CD4-positive, alpha-beta T cell (primary cell): ENCODE measurements at regions not wholly inside any gene's neighbourhood (a gene's known extent, or its start where the extent isn't known, plus 50 kb on each side); places are given as distances from the start of the nearest gene placed in this dataset.

Experiments used
- ATAC-seq: fragments of 200-7000 bp; cut with Tn5 transposase; one replicate; pipeline ENCODE4 v1.10.0; 2022; ENCODE audit warnings: mild to moderate bottlenecking; ENCODE audit not compliant: poor library complexity
- CTCF ChIA-PET: fragments of 350-600 bp; sonication (Branson Sonifier 250); formaldehyde crosslinking; loops from one replicate; lab custom pipeline; 2021; ENCODE audit warnings: antibody characterized with exemption, inconsistent platforms; lab: Charles Lee
- POLR2A ChIA-PET: fragments of 350-600 bp; sonication (Branson Sonifier 250); formaldehyde crosslinking; loops from one replicate; lab custom pipeline; 2021; ENCODE audit warnings: antibody characterized with exemption, inconsistent platforms; lab: Charles Lee
- DNase-seq, 14 experiments: peaks; one replicate each; pipeline ENCODE4 v3.0.0-alpha.2; 2013 to 2020; ENCODE audit warnings: mixed read lengths in 2 of 14
- H3K27ac ChIP-seq, 2 donors: one replicate each; pipeline versions ENCODE4 v1.5.1 to v1.7.0; 2013; ENCODE audit warnings: low read length in 2 of 2, low read depth in 1 of 2, mild to moderate bottlenecking in 1 of 2
- H3K27me3 ChIP-seq, 2 experiments: 1 replicate in 1 of 2; 2 replicates in 1 of 2; pipeline versions ENCODE4 v1.6.1 to v1.7.0; 2013; ENCODE audit warnings: low read length in 2 of 2, control low read depth in 1 of 2, mild to moderate bottlenecking in 1 of 2, moderate library complexity in 1 of 2; ENCODE audit not compliant: insufficient read depth in 2 of 2, control insufficient read depth in 1 of 2
- H3K36me3 ChIP-seq: one replicate; pipeline ENCODE4 v1.6.1; 2013; ENCODE audit warnings: low read length, control low read depth; ENCODE audit not compliant: insufficient read depth
- H3K4me1 ChIP-seq: one replicate; pipeline ENCODE4 v1.6.1; 2013; ENCODE audit warnings: low read length, control low read depth; ENCODE audit not compliant: insufficient read depth
- H3K4me3 ChIP-seq: one replicate; pipeline ENCODE4 v1.5.1; 2013; ENCODE audit warnings: mild to moderate bottlenecking, low read length, moderate library complexity
- H3K9me3 ChIP-seq, 2 experiments: 1 replicate in 1 of 2; 2 replicates in 1 of 2; pipeline versions ENCODE4 v1.6.1 to v1.7.0; 2013; ENCODE audit warnings: low read length in 2 of 2, mild to moderate bottlenecking in 2 of 2, control low read depth in 1 of 2, moderate library complexity in 1 of 2; ENCODE audit not compliant: control insufficient read depth in 1 of 2, insufficient read depth in 1 of 2
- H3K27ac Mint-ChIP-seq: one replicate; pipeline ENCODE4 v1.8.0; 2020; ENCODE audit warnings: mixed read lengths
- H3K27me3 Mint-ChIP-seq: one replicate; pipeline ENCODE4 v1.8.0; 2021; ENCODE audit warnings: mixed read lengths
- H3K36me3 Mint-ChIP-seq: one replicate; pipeline ENCODE4 v1.8.0; 2021; ENCODE audit warnings: low read depth, mixed read lengths
- H3K4me1 Mint-ChIP-seq: one replicate; pipeline ENCODE4 v1.8.0; 2021; ENCODE audit warnings: low read depth, mixed read lengths
- H3K4me3 Mint-ChIP-seq: one replicate; pipeline ENCODE4 v1.8.0; 2020; ENCODE audit warnings: mild to moderate bottlenecking, mixed read lengths
- H3K9me3 Mint-ChIP-seq: one replicate; pipeline ENCODE4 v1.8.0; 2020; ENCODE audit warnings: mixed read lengths
- CTCF ChIP-seq: fragments of 200-600 bp; IDR thresholded peaks from one replicate; pipeline ENCODE4 v1.8.0; 2022; ENCODE audit warnings: antibody characterized with exemption, mild to moderate bottlenecking
- intact Hi-C, 2 experiments: fragments of 100-400 bp; cut with DNase I in 1 of 2; cut with micrococcal nuclease in 1 of 2; formaldehyde crosslinking; loops; one replicate each; pipeline versions ENCODE4 v1.15.1 to v1.9.0; 2023 to 2025; cut with DNase I, micrococcal nuclease

- ChIA-PET POLR2A (no interaction called here), CTCF (no interaction called here)
- Histone ChIP-seq H3K27ac (no peak overlapping the region), H3K9me3 (no peaks in the 10 kb centered on the region), H3K36me3 (no peaks in the 10 kb centered on the region), H3K4me1 (no peaks in the 10 kb centered on the region), H3K27me3 (no peaks in the 10 kb centered on the region), H3K4me3 (no peak overlapping the region)
- Mint-ChIP-seq H3K27ac (no peak overlapping the region), H3K4me3 (no peak overlapping the region), H3K9me3 (peaks cover 4% of the 10 kb centered on the region), H3K36me3 (no peaks in the 10 kb centered on the region), H3K27me3 (no peaks in the 10 kb centered on the region), H3K4me1 (no peaks in the 10 kb centered on the region)
- intact Hi-C loops, result no loop called here
- ATAC-seq (no peak), DNase-seq (no peak)
- no peak for TF ChIP-seq CTCF
Observed at GRCh38 chr3:24838533-24838932, 343.9 kb upstream of the THRB start.

GRCh38 chr3:24843955-24844354, 349.3 kb upstream of the THRB start:
- no peak for ATAC-seq
- intact Hi-C loops, result no loop called here

GRCh38 chr3:24845524-24846155, 351.0 kb upstream of the THRB start:
- no peak overlapping the region for H3K4me3 Mint-ChIP-seq
- CTCF ChIA-PET, result no interaction called here
- no peaks in the 10 kb centered on the region for H3K36me3 ChIP-seq
- H3K9me3 ChIP-seq, result no peaks in the 10 kb centered on the region
- no peak overlapping the region for H3K27ac Mint-ChIP-seq
- H3K27me3 Mint-ChIP-seq, result no peaks in the 10 kb centered on the region
- TF ChIP-seq CTCF, result no peak
- no peak overlapping the region for H3K4me3 ChIP-seq
- H3K9me3 Mint-ChIP-seq, result no peaks in the 10 kb centered on the region
- no peaks in the 10 kb centered on the region for H3K27me3 ChIP-seq
- no peaks in the 10 kb centered on the region for H3K36me3 Mint-ChIP-seq
- no peaks in the 10 kb centered on the region for H3K4me1 ChIP-seq
- no peak overlapping the region for H3K27ac ChIP-seq
- no peak for ATAC-seq
- POLR2A ChIA-PET, result no interaction called here
- H3K4me1 Mint-ChIP-seq, result no peaks in the 10 kb centered on the region
- intact Hi-C loops, result no loop called here
- no peak for DNase-seq

More at GRCh38 chr3:24843955-24844354, 349.3 kb upstream of the THRB start:
- no peak for TF ChIP-seq CTCF
- H3K9me3 ChIP-seq, result no peaks in the 10 kb centered on the region
- no peaks in the 10 kb centered on the region for H3K4me1 ChIP-seq
- Mint-ChIP-seq H3K36me3 (no peaks in the 10 kb centered on the region), H3K9me3 (no peaks in the 10 kb centered on the region), H3K27ac (no peak overlapping the region), H3K4me3 (no peak overlapping the region), H3K27me3 (no peaks in the 10 kb centered on the region), H3K4me1 (no peaks in the 10 kb centered on the region)
- no peak overlapping the region for H3K27ac ChIP-seq
- no peaks in the 10 kb centered on the region for H3K36me3 ChIP-seq
- H3K27me3 ChIP-seq, result no peaks in the 10 kb centered on the region
- DNase-seq, result no peak
- ChIA-PET POLR2A (no interaction called here), CTCF (no interaction called here)
- no peak overlapping the region for H3K4me3 ChIP-seq
